ENCODE measurements at regions not wholly inside any gene's neighbourhood (a gene's known extent, or its start where the extent isn't known, plus 50 kb on each side); places are given as distances from the start of the nearest gene placed in this dataset.
"Not testable (repeated sequence)": the region's sequence is repeated elsewhere in the genome, so short reads cannot be mapped to it uniquely, and the experiment has no call there.

- no peak for DNase-seq (ENCODE audit: extremely low spot score in 2 of 2)
- Histone ChIP-seq H3K27me3 (no peaks in the 10 kb centered on the region), H3K9me3 (no peaks in the 10 kb centered on the region), H3K27ac (no peak overlapping the region), H3K4me3 (no peak overlapping the region), H3K36me3 (no peaks in the 10 kb centered on the region), H3K4me1 (no peaks in the 10 kb centered on the region)
- TF ChIP-seq CTCF (IDR thresholded peaks at IDR 0.05) = no peak
- no peak for TF ChIP-seq POLR2AphosphoS5 (IDR thresholded peaks at IDR 0.05; ENCODE audit: insufficient read depth in 1 of 2, low read depth in 1 of 2)
- TF ChIP-seq POLR2A (IDR thresholded peaks at IDR 0.05) = no peak
- intact Hi-C loops (cut with DNase I) = no loop called here
Observed at GRCh38 chr1:163585796-163586195, 264.0 kb downstream of the NUF2 start.

DNA sequence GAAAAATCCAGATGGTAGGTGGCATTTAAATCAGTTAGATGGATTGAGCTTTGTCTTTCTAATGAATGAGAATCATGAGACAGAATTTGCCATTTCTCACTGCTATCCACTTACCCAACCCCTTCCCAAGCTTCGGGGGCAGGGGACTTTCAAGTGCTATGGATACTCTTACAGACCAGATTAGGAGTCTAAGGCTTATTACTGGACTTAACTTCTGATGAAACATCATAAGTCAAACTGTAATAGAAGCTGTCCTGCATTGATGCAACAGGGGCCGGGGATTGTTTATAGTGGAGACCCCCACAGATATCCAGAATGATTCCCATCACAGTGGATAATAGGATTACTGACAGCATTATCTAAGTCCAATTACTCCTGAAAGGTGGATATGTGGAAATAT, 267.0 kb downstream of the NUF2 start:
- Histone ChIP-seq H3K4me1 (no peaks in the 10 kb centered on the region), H3K4me3 (no peak overlapping the region), H3K27me3 (no peaks in the 10 kb centered on the region), H3K9me3 (no peaks in the 10 kb centered on the region), H3K27ac (no peak overlapping the region), H3K36me3 (no peaks in the 10 kb centered on the region)
- TF ChIP-seq POLR2AphosphoS5 (IDR thresholded peaks at IDR 0.05; ENCODE audit: insufficient read depth in 1 of 2, low read depth in 1 of 2) (no peak), POLR2A (IDR thresholded peaks at IDR 0.05) (no peak), CTCF (IDR thresholded peaks at IDR 0.05) (no peak)
- intact Hi-C loops (cut with DNase I) = no loop called here
- no peak for DNase-seq (ENCODE audit: extremely low spot score in 2 of 2)

DNA sequence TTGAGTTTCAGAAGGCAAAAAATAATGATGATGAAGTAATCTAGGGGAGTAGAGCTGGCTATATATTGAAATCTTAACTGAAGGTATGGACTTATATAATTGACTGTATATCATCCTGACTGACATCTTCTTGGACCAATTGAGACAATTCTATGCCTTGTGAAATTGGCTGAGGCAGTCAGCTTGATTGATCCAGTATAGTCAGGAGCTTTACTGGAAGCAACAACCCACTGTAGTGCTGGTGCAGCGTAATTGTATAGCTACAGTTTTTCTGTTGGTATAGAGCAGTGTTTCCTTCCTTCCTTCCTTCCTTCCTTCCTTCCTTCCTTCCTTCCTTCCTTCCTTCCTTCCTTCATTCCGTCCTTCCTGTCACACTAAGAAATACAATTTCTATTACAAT, 268.0 kb downstream of the NUF2 start:
- H3K27me3 ChIP-seq = no peaks in the 10 kb centered on the region
- no peak for TF ChIP-seq POLR2A (IDR thresholded peaks at IDR 0.05)
- TF ChIP-seq POLR2AphosphoS5 (IDR thresholded peaks at IDR 0.05; ENCODE audit: insufficient read depth in 1 of 2, low read depth in 1 of 2) = no peak
- no peak for TF ChIP-seq CTCF (IDR thresholded peaks at IDR 0.05)
- H3K9me3 ChIP-seq = no peaks in the 10 kb centered on the region
- no peak for DNase-seq (ENCODE audit: extremely low spot score in 2 of 2)
- H3K4me1 ChIP-seq = no peaks in the 10 kb centered on the region
- no peak overlapping the region for H3K4me3 ChIP-seq
- intact Hi-C loops (cut with DNase I) = no loop called here
- H3K36me3 ChIP-seq = no peaks in the 10 kb centered on the region
- no peak overlapping the region for H3K27ac ChIP-seq

DNA sequence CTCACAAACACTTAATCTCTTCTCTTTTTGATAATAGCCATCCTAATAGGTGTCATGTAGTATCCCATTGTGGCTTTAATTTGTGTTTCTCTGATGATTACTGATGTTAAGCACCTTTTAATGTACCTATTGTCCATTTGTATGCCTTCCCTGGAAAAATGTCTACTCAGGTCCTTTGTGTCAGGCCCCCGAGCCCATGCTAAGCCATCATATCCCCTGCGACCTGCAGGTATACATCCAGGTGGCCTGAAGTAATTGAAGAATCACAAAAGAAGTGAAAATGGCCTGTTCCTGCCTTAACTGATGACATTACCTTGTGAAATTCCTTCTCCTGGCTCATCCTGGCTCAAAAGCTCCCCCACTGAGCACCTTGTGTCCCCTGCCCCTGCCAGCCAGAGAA, 269.4 kb downstream of the NUF2 start:
- H3K36me3 ChIP-seq; DNase-seq (ENCODE audit: extremely low spot score in 2 of 2); H3K9me3 ChIP-seq; H3K27ac ChIP-seq; H3K27me3 ChIP-seq; intact Hi-C loops (cut with DNase I); H3K4me1 ChIP-seq; H3K4me3 ChIP-seq: not testable (repeated sequence)

GRCh38 chr1:163592623-163593022, 270.9 kb downstream of the NUF2 start:
- not testable (repeated sequence) for H3K27ac ChIP-seq

DNA sequence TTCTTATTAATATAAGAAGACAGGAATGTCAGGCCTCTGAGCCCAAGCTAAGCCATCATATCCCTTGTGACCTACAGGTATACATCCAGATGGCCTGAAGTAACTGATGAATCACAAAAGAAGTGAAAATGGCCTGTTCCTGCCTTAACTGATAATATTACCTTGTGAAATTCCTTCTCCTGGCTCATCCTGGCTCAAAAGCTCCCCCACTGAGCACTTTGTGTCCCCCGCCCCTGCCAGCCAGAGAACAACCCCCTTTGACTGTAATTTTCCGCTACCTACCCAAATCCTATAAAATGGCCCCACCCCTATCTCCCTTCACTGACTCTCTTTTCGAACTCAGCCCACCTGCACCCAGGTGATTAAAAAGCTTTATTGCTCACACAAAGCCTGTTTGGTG, 274.4 kb downstream of the NUF2 start:
- H3K27ac ChIP-seq; H3K27me3 ChIP-seq; H3K4me1 ChIP-seq; H3K9me3 ChIP-seq; H3K36me3 ChIP-seq; intact Hi-C loops (cut with DNase I); DNase-seq (ENCODE audit: extremely low spot score in 2 of 2); H3K4me3 ChIP-seq: not testable (repeated sequence)

More at GRCh38 chr1:163592623-163593022, 270.9 kb downstream of the NUF2 start:
- H3K4me1 ChIP-seq; H3K36me3 ChIP-seq; DNase-seq (ENCODE audit: extremely low spot score in 2 of 2); H3K9me3 ChIP-seq; intact Hi-C loops (cut with DNase I); H3K4me3 ChIP-seq; H3K27me3 ChIP-seq: not testable (repeated sequence)
